ENCODE measurements at regions not wholly inside any gene's neighbourhood (a gene's known extent, or its start where the extent isn't known, plus 50 kb on each side); places are given as distances from the start of the nearest gene placed in this dataset.

DNA sequence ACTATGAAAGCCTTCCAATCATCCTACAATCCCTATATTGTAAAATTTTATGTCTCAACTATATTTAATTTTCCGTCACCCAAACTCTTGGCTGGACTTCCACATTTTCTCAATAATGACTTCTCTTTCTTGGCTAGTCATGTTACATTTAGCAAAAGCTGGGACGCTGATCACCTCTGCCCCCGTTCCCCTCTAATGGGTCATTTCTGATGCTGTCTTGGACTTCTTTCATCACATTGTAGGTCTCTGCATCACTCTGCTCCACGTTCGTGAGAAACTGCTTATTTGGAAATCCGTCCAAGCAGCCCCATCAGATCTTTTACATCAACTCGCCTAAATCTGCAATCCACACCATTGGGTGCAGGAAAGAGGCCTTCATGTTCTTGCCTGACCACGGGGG lies 203.8 kb downstream of the MYLK4 start:
- TF ChIP-seq, protein P1, sequence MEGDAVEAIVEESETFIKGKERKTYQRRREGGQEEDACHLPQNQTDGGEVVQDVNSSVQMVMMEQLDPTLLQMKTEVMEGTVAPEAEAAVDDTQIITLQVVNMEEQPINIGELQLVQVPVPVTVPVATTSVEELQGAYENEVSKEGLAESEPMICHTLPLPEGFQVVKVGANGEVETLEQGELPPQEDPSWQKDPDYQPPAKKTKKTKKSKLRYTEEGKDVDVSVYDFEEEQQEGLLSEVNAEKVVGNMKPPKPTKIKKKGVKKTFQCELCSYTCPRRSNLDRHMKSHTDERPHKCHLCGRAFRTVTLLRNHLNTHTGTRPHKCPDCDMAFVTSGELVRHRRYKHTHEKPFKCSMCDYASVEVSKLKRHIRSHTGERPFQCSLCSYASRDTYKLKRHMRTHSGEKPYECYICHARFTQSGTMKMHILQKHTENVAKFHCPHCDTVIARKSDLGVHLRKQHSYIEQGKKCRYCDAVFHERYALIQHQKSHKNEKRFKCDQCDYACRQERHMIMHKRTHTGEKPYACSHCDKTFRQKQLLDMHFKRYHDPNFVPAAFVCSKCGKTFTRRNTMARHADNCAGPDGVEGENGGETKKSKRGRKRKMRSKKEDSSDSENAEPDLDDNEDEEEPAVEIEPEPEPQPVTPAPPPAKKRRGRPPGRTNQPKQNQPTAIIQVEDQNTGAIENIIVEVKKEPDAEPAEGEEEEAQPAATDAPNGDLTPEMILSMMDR (IDR thresholded peaks at IDR 0.05): no peak
- TF ChIP-seq, protein P2, sequence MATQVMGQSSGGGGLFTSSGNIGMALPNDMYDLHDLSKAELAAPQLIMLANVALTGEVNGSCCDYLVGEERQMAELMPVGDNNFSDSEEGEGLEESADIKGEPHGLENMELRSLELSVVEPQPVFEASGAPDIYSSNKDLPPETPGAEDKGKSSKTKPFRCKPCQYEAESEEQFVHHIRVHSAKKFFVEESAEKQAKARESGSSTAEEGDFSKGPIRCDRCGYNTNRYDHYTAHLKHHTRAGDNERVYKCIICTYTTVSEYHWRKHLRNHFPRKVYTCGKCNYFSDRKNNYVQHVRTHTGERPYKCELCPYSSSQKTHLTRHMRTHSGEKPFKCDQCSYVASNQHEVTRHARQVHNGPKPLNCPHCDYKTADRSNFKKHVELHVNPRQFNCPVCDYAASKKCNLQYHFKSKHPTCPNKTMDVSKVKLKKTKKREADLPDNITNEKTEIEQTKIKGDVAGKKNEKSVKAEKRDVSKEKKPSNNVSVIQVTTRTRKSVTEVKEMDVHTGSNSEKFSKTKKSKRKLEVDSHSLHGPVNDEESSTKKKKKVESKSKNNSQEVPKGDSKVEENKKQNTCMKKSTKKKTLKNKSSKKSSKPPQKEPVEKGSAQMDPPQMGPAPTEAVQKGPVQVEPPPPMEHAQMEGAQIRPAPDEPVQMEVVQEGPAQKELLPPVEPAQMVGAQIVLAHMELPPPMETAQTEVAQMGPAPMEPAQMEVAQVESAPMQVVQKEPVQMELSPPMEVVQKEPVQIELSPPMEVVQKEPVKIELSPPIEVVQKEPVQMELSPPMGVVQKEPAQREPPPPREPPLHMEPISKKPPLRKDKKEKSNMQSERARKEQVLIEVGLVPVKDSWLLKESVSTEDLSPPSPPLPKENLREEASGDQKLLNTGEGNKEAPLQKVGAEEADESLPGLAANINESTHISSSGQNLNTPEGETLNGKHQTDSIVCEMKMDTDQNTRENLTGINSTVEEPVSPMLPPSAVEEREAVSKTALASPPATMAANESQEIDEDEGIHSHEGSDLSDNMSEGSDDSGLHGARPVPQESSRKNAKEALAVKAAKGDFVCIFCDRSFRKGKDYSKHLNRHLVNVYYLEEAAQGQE (IDR thresholded peaks at IDR 0.05; ENCODE audit: insufficient read depth in 1 of 2, low read depth in 2 of 2, low read length in 1 of 2): no peak
- TF ChIP-seq SIN3A (IDR thresholded peaks at IDR 0.05; ENCODE audit: borderline replicate concordance, insufficient read depth, low read depth, low read length): no peak
- no peak for TF ChIP-seq POLR2AphosphoS5 (IDR thresholded peaks at IDR 0.05; ENCODE audit: low read depth, low read length)
- TF ChIP-seq TCF7L2 (IDR thresholded peaks at IDR 0.05; ENCODE audit: low read depth, low read length): no peak

Measured in Panc1 (cell line).